Esophagus muscularis mucosa (tissue), 4 donors: ENCODE measurements at regions not wholly inside any gene's neighbourhood (a gene's known extent, or its start where the extent isn't known, plus 50 kb on each side); places are given as distances from the start of the nearest gene placed in this dataset.
"Not testable (repeated sequence)": the region's sequence is repeated elsewhere in the genome, so short reads cannot be mapped to it uniquely, and the experiment has no call there.

ENCODE experiments used
- DNase-seq: peaks from one replicate; pipeline ENCODE4 v3.0.0-alpha.2; 2017; ENCODE audit errors: extremely low spot score
- H3K27ac ChIP-seq, 4 donors: fragments of 200-600 bp; sonication (generic); replicated peaks in 1 of 4; 1 replicate in 3 of 4; 2 replicates in 1 of 4; pipeline ENCODE4 v1.5.1; 2016 to 2019; ENCODE audit warnings: mild to moderate bottlenecking in 1 of 4
- H3K27me3 ChIP-seq, 4 donors: fragments of 200-600 bp; sonication (generic); one replicate each; pipeline versions ENCODE4 v1.5.1 to v1.6.0; 2016 to 2019
- H3K36me3 ChIP-seq, 4 donors: fragments of 200-600 bp; sonication (generic); one replicate each; pipeline ENCODE4 v1.5.1; 2016 to 2019
- H3K4me1 ChIP-seq, 4 donors: fragments of 200-600 bp; sonication (generic); one replicate each; pipeline ENCODE4 v1.5.1; 2016 to 2019
- H3K4me3 ChIP-seq, 4 donors: fragments of 200-600 bp; sonication (generic); 1 replicate in 2 of 4; 2 replicates in 2 of 4; pipeline ENCODE4 v1.5.1; 2016 to 2019; ENCODE audit warnings: mild to moderate bottlenecking in 4 of 4, moderate library complexity in 1 of 4
- H3K9me3 ChIP-seq, 4 donors: fragments of 200-600 bp; sonication (generic); 1 replicate in 3 of 4; 2 replicates in 1 of 4; pipeline ENCODE4 v1.5.1; 2016 to 2019
- EP300 ChIP-seq: sonication (generic); formaldehyde crosslinking; IDR thresholded peaks from one replicate; pipeline ENCODE4 v1.6.1; 2017; ENCODE audit warnings: antibody characterized with exemption
- POLR2A ChIP-seq: fragments of 450-650 bp; IDR thresholded peaks from one replicate; pipeline ENCODE4 v1.6.1; 2017; ENCODE audit warnings: antibody characterized with exemption, moderate library complexity, mild to moderate bottlenecking, low read depth
- POLR2AphosphoS5 ChIP-seq, 2 donors: sonication (generic); formaldehyde crosslinking; IDR thresholded peaks; one replicate each; pipeline ENCODE4 v1.6.1; 2017; ENCODE audit warnings: antibody characterized with exemption in 2 of 2
- WGBS: methylation state at CpG from one replicate; pipeline ENCODE4 v1.1.5; 2018; 5-methylcytosine and 5-hydroxymethylcytosine counted together
- intact Hi-C: fragments of 100-400 bp; cut with DNase I; formaldehyde crosslinking; loops from one replicate; pipeline ENCODE4 v1.15.1; 2023
- TF ChIP-seq, protein P1 (sequence below), 3 experiments: fragments of 200-600 bp in 2 of 3; fragments of 450-650 bp in 1 of 3; sonication (generic) in 2 of 3; IDR thresholded peaks; one replicate each; pipeline ENCODE4 v1.5.1; 2017 to 2019; ENCODE audit warnings: antibody characterized with exemption in 3 of 3, mild to moderate bottlenecking in 2 of 3, moderate library complexity in 1 of 3

DNA sequence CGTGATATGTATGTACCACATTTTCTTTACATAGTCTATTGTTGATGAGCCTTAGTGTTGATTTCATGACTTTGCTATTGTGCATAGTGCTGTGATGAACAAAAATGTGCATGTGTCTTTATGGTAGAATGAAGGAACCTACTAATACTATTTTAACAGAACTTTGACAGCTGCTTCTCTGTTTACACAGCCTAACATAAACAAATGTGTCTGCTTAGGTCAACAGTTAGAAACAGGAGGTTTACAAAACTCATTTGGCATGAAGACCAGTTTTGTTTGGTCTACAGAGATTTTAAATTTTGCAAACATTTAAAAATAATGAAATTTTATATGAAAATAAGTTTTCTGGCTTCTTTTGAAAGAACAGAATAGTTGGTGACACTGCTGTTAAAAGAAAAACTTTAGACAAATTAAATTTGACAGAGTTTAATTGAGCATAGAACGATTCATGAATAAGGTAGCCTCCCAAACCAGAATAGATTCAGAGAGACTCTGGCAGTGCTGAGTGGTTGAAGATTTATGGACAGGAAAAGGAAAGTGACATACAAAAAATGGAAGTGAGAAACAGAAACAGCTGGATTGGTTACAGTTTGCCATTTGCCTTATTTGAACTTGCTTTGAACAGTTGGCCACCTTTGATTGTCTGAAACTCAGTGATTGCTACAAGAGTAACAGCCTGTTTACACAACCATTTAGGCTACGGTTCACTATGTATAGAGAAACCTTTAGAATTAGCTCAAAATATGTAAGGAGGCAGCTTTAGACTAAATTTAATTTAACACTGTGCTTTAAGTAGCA lies 715.8 kb upstream of the HS3ST5 start:
- Histone ChIP-seq H3K4me1 (no peaks in the 10 kb centered on the region), H3K36me3 (no peaks in the 10 kb centered on the region), H3K4me3 (no peak overlapping the region), H3K27ac (no peak overlapping the region), H3K9me3 (no peaks in the 10 kb centered on the region), H3K27me3 (no peaks in the 10 kb centered on the region)
- DNase-seq = no peak
- WGBS = 40% methylated on average over 3 of the region's 3 CpGs
- TF ChIP-seq POLR2AphosphoS5 (IDR thresholded peaks at IDR 0.05) = no peak
- no peak for TF ChIP-seq EP300
- TF ChIP-seq, protein P1, sequence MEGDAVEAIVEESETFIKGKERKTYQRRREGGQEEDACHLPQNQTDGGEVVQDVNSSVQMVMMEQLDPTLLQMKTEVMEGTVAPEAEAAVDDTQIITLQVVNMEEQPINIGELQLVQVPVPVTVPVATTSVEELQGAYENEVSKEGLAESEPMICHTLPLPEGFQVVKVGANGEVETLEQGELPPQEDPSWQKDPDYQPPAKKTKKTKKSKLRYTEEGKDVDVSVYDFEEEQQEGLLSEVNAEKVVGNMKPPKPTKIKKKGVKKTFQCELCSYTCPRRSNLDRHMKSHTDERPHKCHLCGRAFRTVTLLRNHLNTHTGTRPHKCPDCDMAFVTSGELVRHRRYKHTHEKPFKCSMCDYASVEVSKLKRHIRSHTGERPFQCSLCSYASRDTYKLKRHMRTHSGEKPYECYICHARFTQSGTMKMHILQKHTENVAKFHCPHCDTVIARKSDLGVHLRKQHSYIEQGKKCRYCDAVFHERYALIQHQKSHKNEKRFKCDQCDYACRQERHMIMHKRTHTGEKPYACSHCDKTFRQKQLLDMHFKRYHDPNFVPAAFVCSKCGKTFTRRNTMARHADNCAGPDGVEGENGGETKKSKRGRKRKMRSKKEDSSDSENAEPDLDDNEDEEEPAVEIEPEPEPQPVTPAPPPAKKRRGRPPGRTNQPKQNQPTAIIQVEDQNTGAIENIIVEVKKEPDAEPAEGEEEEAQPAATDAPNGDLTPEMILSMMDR (IDR thresholded peaks at IDR 0.05) = no peak
- TF ChIP-seq POLR2A = no peak
- intact Hi-C loops = no loop called here

DNA sequence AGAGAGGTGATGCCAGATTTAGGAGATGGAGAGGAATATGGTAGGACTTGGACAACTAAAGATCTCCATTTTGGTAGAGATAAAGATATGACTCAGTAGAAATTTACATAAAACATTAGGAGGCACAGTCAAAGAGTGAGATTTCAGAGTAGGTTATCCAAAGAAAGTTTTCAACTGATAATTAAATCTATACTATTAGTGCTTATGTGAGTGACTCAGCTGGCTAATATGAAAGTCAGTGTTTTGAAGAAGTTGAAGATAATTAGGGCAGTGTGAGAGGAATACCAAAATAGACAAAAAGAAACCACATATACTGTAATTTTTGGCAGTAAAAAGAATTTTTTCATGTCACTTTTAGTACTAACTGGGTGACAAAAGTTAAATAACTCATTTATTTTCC lies 712.8 kb upstream of the HS3ST5 start:
- TF ChIP-seq, protein P1 (IDR thresholded peaks at IDR 0.05) = no peak
- TF ChIP-seq POLR2AphosphoS5 (IDR thresholded peaks at IDR 0.05) = no peak
- no peak for TF ChIP-seq POLR2A
- TF ChIP-seq EP300 = no peak
- Histone ChIP-seq H3K27ac (no peak overlapping the region), H3K27me3 (no peaks in the 10 kb centered on the region), H3K4me1 (no peaks in the 10 kb centered on the region), H3K4me3 (no peak overlapping the region), H3K36me3 (no peaks in the 10 kb centered on the region), H3K9me3 (no peaks in the 10 kb centered on the region)
- no peak for DNase-seq
- intact Hi-C loops = no loop called here

DNA sequence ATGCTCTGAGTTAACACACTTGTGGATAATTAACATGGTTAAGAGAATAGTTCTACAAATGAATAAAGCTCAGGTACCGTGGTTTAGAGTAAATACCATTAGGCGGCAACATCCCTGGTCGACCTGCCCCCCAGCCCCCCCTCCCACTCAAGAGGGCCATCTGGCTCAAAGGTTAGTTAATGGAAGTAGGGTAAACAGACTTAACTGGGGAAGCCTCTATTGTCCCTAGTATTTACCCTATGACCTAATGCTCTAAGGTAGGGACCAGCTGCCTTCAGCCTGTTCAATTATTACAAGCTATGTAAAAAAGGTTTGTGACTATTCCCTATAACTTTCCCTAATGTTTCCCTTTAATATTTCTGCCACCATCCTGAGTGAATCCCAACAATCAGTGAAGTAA lies 711.4 kb upstream of the HS3ST5 start:
- H3K4me3 ChIP-seq, H3K36me3 ChIP-seq, H3K4me1 ChIP-seq, H3K9me3 ChIP-seq, H3K27me3 ChIP-seq, DNase-seq, intact Hi-C loops, H3K27ac ChIP-seq: not testable (repeated sequence)
- 67% methylated on average over 3 of the region's 3 CpGs for WGBS

DNA sequence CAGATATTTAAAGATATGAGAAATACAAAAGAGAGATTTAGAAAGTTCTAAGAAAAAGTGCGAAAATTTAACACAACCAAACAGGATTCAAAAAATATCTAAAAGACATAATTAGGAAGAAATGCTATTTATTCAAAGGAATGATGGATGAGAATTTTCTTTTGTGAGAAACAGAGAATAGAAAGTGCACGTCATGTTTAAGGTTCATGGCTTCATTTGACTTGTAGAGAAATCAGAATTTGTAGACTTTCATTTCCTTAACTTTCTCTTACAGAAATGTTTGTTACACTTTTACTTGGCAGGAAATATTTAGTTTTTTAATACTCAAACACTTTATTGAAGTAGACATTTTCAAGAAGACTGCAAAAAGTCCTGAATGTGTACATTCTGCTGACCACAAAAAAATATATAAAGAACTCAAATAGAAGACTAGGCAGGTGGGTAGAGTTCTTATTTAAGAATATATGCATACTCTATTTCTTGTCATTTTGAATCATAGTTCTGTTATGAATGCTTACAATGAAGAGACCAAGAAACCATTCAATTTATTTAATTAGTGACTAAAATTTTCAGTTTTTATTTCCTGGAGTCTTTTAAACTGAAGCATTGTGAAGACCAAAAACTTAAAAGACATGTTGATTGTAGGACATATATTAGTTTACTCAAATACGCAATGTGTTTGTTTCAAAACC lies 710.5 kb upstream of the HS3ST5 start:
- TF ChIP-seq POLR2AphosphoS5 (IDR thresholded peaks at IDR 0.05) (no peak), POLR2A (no peak), EP300 (no peak)
- TF ChIP-seq, protein P1 (IDR thresholded peaks at IDR 0.05) = no peak
- 84% methylated on average over 3 of the region's 3 CpGs for WGBS
- H3K4me1 ChIP-seq = no peaks in the 10 kb centered on the region
- no peak overlapping the region for H3K27ac ChIP-seq
- H3K4me3 ChIP-seq = no peak overlapping the region
- no peaks in the 10 kb centered on the region for H3K9me3 ChIP-seq
- intact Hi-C loops = no loop called here
- no peaks in the 10 kb centered on the region for H3K27me3 ChIP-seq
- DNase-seq = no peak
- H3K36me3 ChIP-seq = no peaks in the 10 kb centered on the region

DNA sequence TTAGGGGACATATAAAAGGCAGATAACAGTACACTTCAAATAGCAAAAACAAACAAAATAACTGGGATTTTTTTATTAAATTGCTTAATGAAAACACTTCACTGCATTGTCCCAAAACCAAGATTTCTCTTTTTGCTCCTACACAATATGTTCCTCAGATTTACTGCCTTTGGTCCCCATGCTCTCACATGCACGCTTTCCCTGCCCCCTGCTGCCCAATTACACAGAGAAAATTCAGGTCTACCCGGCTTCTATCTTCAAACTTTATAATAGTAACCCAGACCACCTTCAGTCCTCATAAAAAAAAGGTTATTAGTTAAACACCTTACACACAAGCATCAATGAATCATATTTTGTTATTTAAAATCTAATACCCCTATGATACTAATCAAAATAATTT lies 673.8 kb upstream of the HS3ST5 start:
- intact Hi-C loops = no loop called here
- H3K4me3 ChIP-seq = no peak overlapping the region
- H3K27ac ChIP-seq = no peak overlapping the region
- no peak for TF ChIP-seq POLR2AphosphoS5 (IDR thresholded peaks at IDR 0.05)
- TF ChIP-seq EP300 = no peak
- no peak for TF ChIP-seq POLR2A
- TF ChIP-seq, protein P1 (IDR thresholded peaks at IDR 0.05) = no peak
- no peaks in the 10 kb centered on the region for H3K36me3 ChIP-seq
- no peaks in the 10 kb centered on the region for H3K9me3 ChIP-seq
- no peak for DNase-seq
- no peaks in the 10 kb centered on the region for H3K4me1 ChIP-seq
- WGBS = 52% methylated on average over 2 of the region's 2 CpGs
- no peaks in the 10 kb centered on the region for H3K27me3 ChIP-seq
